Iris pigment epithelial cell (primary cell): ENCODE measurements at regions not wholly inside any gene's neighbourhood (a gene's known extent, or its start where the extent isn't known, plus 50 kb on each side); places are given as distances from the start of the nearest gene placed in this dataset.

Source experiments
- DNase-seq: peaks from one replicate; pipeline ENCODE4 v3.0.0-alpha.2; 2011; ENCODE audit warnings: low read depth

DNA sequence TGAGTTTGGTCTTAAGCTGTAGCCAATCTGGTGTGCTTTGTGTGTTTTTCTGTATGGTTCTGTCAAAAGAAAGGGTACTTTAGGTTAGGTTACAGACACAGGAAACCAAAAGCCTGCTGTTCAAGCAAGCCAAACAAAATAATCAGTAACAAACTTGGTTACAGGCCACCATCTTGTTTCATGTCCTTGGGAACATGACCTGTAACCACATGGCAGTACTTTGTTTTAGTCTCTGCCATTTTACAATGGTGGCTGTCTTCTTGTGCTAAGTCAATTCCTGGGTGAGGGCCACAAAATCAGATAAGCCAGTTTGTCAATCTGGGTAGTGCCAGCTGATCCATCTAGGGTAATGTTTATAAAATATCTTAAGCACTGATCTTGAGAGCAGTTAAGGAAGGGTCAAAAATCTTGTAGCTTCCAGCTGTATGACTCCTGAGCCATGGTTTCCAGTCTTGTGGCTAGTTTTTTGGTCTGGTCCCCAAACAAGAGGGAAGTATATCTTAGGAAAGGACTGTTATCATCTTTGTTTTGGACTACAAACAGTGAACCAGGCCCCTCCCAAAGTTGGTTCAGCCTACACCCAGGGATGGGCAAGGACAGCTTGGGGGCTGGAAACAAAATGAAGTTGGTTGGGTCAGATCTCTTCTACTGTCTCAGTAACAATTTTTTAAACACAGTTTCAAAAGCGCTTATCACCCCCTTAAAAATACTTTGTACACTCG lies 90.0 kb downstream of the IGLL5 start:
- no peak for DNase-seq

DNA sequence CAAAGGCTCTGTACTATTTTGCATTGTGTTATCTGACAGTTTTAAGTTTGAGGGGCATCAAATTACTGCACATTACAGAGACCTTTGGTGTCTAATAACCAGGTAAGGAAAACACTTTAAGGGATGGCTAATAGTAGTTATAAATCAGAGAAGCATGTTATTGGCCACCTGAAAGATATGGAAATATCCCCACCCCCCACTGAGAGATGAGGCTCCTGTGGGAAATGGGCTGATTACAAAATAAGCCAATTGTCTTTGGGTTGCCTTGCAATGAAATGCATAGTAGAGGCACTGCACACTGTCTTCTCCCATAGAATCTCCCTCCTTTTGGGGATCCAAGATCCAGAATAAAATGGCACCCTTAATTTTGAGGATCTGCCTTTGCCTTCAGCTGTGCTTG lies 91.0 kb downstream of the IGLL5 start:
- no peak for DNase-seq

DNA sequence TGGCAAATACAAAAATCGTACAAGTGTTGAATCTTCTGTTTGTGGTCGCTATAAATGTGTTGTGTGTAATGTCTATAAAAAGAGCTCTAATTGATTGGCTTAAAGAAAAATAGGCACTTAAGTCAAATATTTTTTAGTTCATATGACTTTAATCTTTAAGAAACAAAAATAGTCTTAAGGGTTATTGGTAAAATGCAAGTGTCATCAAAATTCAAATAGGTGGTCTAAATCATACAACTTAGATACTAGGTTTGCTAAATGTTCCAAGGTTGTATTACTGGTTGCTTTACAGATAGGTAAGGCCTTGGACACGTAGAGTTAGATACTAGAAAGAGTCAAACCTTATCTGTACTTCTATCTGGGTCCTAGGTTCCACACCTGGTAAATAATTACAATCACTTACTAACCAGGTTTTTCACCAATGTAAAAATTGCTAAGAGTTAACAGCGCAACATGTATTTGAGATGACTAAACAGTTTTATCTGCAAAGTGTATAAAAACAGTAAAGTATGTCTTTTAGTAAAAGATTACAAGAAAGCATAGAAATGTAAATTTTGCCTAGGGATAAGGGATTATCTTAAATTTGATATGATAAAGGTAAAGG lies 91.1 kb upstream of the GNAZ start:
- no peak for DNase-seq

DNA sequence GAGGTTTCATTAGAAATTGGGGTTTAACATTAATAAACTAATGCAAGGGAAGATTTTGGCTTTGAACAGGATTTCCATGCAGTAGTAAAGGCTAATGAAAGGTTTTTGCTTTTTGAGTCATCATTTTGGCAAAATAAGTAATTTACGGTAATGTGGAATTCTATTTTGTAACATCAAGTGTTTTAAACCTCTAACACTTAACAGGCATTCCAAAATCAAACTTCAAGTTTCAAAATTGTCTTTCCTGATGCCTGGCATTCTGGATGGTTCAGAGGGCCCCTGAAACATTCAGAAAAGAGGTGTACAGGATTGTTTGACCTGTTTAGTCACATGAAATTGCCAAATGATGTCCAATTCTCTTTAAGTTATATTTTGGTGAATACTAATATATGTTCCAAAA lies 90.4 kb upstream of the GNAZ start:
- DNase-seq: no peak

DNA sequence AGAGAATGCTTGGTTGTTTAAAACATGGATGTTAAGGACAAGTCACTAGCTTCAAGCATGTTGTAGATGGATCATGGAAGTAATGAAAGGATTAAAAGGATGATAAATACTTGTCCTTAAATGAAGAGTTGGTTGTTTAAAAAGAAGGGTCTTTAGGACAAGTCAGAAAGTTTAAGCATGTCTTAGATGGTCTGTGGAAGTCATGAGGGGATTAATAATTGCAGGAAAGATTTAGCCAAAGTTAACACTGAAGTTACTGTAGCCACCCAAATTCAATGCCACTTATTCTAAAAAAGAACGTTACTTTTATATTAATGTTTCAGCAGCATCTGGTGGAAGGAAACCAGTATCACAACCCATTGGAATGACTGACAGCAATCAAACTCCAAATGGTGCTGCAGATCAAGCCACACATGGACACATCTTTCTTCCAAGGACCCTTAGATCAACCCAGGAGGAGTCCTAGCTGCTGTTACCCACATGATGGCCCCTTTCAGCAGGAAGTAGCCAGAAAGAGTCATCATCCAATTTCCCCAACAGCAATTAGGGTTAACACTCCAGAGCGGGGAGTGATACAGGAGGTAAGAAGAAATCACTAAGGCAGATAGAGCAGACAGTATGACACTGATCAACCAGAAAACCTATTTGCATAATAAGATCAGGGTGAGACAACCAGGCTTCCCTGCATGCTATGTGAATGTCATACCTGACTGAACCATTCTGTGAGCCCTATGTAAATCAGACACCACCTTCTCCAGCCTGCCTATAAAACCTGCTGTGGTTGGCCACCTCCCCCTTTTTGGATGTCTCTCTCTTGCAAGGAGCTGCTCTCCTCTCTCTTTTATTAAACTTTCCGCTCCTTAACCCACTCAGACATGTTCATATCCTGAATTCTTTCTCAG lies 88.4 kb upstream of the GNAZ start:
- DNase-seq: no peak

DNA sequence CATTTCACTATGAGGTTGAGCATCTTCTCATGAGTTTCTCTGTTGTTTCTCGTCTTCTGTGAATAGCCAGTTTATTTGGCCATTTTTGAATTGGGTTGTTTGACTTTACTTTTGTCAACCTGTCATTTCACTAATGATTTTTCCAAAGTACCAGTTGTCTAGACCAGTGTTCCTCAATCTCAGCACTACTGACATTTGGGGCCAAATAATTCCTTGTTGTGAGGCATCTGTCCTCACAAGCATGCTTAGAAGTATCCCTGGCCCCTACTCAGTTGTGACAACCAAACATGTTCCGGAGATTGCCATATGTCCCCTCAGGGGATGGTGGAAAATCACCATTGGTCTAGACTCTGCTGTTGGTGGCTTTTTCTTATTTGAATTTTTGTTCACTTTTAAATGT lies 87.7 kb upstream of the GNAZ start:
- no peak for DNase-seq

DNA sequence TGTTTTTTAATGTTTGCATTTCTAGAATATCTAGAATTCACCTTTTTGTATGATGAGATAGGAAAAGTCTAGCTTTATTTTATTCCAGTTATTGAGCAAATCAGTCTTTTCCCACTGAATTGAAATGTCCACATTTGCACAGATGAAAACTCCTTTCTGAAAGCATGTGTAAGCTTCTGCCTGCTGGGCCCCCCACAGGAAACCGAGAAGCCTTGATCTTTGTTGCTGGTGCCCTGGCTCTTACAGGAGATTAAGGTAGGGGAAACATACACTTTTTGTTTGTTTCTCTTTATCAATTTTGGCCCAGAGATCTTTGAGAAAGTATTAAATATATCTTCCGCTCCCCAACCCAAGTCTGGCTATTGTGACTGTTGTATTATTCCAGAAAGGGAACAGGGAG lies 87.2 kb upstream of the GNAZ start:
- DNase-seq: no peak

DNA sequence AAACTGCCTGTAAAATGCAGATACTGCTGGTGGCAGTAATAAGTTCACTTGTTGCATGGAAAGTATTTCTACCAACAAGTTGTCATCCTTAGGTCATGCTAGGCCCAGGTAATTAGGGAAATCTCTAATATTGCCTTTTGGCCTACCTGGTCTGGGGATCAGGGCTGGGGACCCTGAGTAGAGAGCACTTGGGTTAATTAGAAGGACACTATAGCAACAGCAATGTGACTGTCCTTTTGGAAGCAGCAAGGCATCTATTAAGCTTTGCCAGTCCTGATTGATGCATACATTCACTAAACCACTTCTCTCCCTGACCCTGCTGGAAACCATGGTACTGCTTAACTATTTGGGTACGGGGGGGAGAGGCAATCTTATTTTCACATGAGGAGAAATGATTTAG lies 86.5 kb upstream of the GNAZ start:
- DNase-seq: no peak

DNA sequence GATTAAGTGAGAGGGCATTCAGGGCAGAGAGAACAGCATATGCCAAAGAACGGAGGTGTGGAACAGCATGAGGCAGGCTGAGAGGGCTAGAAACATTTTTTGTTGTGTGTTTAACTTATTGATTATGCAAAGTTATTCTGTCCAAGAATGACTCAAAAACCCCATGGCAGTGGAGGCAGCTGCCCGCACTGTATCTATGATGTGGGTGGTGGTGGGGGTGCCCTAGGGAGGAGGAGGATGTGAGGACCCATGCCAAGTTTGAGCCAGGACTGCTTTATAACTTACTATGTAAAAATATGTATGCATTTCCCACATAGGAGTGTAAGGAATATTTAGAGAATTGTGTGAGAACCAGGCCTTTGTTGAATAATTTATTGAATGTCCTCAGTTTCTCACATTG lies 85.4 kb upstream of the GNAZ start:
- no peak for DNase-seq

DNA sequence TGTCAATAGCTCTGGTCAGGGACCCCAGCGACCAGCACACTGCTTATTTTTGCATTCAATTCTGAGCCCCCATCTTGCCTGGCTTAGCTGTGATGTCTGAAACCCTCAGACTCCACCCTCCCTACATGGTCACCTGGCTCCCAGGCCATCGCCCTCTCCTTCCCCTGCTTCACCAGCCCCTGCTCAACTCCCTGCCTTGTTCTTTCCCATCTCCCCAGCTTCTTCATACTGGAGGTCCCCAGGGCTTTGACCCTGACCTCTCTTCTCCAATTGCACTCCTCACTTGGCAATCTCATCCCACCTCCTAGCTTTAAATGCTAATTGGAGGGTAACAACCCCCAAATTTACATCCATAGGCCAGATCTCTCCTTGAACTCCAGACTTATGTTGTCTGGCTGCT lies 84.3 kb upstream of the GNAZ start:
- DNase-seq: no peak

DNA sequence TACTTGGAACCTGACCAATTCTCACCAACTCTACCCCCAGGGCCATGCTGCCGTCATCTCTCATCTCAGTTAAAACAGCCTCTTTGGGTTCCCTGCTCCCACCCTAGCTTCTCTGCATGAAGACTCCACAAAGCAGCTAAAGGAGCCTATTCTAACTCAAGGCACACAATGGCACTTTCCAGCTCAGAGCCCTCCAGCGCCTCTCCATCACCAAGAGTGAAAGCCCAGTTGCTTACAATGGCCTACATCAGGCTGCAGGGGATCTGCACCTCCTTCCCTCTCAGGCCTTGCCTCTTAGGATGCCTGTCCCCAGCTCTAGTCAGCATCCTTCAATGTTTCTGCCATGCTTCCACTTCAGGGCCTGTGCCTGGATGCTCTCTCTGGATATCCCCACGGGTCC lies 83.7 kb upstream of the GNAZ start:
- no peak for DNase-seq

DNA sequence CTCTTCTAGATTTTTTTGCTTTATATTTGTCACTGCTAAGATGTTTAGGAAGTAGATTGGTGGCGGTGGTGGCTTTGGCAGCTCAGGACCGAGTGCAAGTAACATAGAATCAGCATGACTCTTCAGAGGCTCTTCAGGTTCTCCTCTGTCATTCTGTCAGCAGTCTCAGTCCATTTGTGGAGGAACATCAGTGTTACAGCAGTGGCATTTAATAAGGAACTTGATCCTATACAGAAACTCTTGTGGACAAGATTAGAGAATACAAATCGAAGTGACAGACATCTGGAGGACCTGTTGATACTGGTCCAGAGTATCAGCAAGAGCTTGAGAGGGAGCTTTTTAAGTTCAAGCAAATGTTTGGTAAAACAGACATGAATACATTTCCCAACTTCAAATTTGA lies 82.2 kb upstream of the GNAZ start:
- no peak for DNase-seq

DNA sequence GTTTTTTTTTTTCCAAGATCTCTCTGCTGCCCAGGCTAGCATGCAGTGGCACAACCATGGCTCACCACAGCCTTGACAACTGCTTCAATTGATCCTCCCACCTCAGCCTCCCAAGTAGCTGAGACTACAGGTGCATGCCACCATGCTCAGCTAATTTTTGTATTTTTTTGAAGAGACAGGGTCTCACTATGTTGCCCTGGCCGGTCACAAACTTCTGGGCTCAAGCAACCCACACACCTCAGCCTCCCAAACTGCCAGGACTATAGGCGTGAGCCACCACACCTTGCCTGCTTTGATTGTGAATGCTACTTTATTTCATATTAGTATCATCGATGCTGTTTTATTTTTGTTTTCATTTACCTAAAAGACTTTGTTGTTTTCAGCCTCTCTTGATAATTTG lies 81.5 kb upstream of the GNAZ start:
- DNase-seq: no peak

DNA sequence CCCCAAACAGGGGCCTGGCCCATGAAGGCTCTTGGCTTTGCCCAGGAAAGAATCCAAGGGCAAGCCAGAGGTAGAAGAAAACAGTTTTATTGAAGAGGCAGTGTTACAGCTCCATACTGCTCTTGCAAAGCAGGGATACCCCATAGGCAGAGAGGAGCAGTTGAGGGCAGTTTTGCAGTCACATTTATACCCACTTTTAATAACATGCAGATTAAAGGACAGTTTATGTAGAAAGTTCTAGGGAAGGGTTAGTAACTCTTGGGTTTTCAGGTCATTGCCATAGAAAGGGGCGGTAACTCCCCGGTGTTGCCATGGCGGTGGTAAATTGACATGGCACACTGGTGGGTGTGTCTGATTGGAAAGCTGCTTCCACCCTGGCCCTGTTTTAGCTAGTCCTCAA lies 80.5 kb upstream of the GNAZ start:
- DNase-seq: no peak

DNA sequence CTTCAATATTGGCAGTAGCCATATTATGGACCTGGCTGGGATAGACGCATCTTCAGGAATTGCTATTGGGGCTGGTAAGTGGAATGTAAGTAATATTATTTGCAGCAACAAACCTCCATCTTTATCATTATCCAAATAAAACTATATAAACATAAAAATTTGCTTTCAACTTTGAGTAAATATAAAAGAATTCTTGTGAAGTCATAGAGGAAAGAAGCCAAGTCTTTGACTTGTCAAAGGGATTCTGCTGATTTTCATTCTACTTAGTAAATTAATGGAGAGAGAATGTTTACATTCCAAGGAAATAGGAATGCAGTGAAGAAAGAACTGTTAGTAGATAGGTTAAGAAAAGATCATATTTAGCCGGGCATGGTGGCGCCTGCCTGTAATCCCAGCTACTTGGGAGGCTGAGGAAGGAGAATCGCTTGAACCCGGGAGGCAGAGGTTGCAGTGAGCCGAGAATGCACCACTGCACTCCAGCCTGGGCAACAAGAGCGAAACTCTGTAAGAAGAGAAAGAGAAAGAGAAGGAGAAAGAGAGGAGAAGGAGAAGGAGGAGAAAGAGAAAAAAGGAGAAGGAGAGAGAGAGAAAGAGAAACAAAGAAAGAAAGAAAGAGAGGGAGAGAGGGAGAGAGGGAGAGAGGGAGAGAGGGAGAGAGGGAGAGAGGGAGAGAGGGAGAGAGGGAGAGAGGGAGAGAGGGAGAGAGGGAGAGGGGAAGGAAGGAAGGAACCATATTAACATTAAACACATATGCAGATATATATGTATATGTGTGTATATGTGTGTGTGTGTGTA lies 79.4 kb upstream of the GNAZ start:
- peak; percentile 39 for DNase-seq

DNA sequence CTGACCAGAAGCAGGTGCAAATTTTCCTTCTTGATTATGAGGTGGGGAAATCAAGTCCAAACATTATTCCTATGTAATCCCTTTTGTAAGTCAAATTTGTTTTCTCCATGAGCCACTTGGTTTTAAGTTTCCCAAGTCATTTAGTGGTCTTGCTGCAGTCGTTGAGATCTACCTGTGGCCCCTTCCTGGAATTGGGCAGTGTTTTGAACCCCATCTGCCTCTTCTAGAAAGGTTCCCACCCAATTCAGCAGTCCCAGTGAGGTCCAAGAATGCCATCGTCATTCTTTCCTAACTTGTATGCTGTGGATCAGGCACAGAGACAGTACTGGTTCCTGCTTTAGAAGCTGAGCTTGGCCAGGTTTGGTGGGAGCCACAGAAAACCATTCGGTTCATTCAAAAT lies 77.8 kb upstream of the GNAZ start:
- no peak for DNase-seq

DNA sequence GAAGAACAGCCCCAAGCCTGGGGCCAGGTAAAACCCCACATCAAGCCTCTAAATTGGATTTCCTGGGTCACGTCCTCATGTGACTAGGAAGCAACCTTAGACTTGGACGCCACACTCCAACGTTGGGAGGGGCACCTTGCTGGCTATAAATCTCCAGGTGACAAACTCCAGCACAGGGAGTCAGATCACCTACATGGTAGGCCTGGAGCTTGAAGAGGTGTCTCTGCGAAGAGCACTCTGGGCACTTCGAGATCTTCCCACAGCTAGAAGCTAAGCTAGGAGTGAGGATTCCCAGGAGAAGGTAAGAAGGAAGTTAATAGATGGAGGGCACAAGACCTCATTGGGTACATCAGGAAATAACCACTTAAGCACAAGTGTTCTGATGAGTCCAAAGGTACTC lies 77.1 kb upstream of the GNAZ start:
- DNase-seq: no peak

DNA sequence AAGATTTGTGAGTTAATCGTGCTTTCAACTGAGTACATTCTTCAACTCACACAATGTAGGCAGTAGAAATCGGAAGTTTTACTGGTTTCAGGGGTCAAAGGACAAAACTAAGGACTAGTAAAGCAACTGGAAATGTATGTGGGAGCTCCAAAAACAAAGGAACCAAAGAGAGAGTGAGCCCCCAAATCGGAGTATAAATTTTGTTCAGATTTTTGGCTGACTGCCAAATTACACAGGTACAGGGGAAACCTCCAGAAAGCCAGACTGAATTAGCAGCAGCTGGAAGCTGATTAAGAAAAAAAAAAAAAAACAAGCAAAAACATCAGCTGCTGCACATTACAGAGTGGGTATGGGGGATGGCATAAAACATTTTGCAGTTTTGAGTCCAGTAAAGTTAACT lies 75.2 kb upstream of the GNAZ start:
- DNase-seq: no peak

DNA sequence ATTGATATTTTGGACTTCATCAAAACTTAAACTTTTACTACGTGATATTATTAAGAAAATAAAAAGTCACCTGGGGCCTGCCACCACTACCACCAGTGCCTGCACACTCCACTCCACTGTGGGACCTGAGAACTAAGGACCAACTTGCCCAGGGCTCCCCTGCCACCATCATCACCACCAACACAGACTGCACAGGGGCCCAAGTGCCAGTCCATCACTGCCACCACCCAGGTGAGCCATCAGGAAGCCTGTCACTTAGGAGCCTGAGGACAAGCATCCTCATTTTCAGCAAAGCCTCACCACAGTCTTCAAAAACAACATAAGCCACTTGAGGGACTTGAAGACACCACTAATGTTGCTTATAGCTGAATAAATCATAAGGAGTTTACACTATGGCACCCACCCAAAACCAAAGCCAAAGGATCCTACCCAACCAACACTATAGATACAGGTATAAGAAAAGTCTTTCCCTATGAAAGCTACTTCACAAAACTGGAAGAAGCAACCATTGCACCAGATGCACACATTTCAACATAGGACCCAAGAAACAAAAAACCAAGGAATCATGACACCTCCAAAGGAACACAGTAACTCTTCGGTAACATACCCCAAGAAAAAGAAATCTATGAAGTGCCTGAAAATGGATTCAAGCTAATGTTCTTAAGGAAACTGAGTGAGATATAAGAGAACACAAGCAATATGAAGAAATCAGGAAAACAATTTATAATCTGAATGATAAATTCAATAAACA lies 73.6 kb upstream of the GNAZ start:
- DNase-seq: no peak

DNA sequence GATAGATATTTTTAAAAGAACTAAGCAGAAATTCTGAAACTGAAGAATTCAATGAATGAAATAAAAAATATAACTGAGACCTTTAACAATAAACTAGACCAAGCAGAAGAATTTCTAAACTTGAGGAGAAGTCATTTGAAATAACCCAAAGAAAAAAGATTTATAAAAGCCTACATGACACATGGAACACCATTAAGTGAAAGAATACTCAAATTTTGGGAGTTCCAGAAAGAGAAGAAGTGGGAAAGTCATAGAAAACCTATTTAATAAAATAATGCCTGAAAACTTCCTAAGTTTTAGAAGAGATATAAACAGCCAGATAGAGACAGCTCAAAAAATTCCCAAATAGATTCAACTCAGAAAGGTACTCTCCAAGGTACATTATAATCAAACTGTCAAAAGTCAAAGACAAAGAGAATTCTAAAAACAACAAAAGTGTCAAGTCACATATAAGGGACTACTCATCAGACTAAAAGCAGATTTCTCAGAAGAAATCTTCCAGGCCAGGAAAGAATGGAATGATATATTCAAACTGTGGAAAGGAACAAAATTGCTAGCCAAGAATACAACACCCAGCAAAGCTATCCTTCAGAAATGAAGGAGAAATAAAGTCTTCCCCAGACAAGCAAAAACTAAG lies 72.9 kb upstream of the GNAZ start:
- DNase-seq: no peak

DNA sequence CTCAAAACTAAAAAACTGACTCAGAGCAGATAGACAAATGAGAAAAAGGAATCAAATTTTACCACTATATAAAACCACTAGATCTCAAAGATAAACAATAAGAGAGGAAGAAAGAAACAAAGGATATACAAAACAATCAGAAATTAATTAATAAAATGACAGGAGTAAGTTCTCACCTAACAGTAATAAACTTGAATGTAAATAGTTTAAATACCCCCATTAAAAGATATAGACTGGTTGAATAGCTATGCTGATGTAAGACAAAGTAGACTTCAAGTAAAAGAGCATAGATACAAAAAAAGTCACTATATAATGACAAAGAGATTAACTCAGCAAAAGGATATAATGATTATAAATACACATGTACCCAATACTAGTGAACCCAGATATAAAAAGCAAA lies 72.3 kb upstream of the GNAZ start:
- no peak for DNase-seq
